ENCODE measurements at regions not wholly inside any gene's neighbourhood (a gene's known extent, or its start where the extent isn't known, plus 50 kb on each side); places are given as distances from the start of the nearest gene placed in this dataset.

DNA sequence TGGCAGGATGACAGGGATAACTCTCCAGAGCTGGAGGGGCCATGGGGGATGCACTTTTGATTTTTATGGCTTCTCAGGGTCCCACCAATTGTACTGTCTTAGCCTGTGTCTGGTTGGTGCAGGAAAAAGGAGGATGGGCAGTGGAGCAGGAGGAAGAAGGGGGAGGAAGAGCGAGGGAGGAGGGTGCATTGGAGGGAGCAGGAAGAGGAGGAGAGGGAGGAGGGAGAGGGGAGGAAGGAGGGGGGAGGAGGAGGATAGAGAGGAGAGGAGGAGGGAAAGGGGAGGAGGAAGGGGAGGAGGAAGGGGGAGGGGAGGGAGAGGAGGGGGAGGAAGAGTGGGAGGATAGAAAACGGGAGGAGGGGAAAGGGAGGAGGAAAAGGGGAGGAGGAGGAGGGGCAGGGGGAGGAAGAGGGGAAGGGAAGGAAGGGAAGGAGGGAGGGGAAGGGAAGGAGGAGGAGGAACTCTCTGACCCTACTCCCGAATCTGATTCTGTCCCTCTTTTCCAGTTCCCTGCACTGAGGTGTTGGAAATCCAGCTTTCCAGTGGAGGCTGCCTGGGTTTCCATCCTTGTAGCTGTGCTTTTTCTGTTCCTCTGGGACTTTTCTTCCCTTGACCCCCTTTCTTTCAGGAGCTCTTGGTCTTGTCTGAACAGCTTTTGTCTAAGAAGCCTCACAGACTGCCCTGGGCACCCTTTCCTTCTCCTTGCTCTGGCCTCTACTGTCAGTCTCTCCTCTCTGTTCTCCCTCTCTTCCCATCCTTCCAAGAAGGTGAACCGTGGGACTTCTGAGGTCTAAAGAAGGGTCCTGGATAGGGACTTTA lies 149.4 kb downstream of the DHX35 start:
- in situ Hi-C loops (cut with MboI; ENCODE audit: low sequenced_read_pairs): no loop called here

DNA sequence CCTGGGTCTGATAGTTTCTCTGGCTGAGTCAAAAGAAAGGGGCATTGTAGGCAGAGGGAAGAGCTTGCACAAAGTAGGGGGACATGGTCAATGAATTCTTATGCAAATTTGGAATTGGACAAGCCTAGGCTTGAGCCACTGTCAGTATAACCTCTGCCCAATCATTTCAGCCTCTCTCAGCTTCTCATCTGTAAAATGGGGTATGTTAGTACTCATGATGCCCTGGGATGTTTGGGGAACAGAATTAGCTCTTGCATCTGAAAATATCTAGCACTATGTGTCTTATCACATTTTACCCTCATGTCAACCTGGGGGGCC lies 148.6 kb downstream of the DHX35 start:
- in situ Hi-C loops (cut with MboI; ENCODE audit: low sequenced_read_pairs): no loop called here

DNA sequence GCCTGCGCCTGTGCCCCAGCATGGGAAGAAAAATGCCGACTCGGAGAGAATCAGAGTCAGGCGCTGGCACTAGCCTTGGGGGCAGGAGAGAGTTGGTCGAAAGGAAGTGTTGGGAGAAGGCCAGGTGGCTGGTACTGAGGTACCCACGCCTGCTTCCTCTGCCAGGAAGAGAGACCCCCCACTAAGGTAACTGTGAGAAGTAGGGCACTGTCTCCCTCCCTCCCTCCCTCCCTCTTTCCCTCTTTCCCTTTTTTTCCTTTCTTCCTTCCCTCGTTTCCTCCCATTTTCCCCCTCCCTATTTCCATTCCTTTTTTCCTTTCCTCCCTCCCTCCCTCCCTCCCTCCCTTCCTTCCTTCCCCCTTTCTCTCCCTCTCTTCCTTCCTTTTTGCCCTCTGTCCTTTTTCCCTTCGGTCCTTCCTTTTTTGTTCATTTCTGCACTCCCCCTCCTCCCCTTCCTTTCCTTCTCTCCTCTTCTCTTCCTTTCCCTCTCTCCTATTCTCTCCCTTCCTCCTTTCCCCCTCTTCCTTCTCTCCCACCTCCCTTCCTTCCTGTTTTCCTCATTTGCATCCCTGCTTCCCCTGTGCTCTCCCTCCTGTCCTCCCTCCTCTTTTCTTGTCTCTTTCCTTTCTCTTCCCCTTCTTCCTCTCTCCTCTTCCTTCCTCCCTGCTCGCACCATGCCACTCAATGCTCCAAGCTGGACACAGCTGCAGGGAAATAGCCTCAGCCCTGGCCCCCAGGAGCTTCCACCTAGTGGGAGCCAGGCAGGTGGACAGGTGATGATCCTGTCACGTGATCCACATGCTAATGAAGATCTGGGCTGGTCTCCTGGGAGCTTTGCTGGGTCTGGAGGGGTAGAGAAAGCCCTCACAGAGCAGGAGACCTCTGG lies 148.0 kb downstream of the DHX35 start:
- in situ Hi-C loops (cut with MboI; ENCODE audit: low sequenced_read_pairs): no loop called here

DNA sequence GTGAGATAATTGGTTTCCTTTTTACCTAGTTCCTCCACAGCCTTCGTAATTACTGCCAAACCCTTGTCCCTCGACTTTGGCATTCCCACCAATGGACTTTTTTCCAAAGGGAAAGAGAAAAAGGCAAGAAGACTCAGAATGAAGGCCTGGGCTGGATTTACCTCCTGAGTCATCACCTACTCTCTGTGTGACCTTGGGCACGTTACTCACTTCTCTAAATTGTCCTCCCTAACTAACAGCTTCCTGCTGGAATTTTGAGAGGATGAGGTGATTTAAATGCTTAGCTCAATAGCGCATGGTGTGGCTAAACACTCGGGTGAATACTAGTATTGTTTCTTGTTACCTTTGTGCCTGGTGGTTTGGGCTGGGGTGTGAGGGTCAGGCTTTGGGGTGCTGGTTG lies 146.6 kb downstream of the DHX35 start:
- in situ Hi-C loops (cut with MboI; ENCODE audit: low sequenced_read_pairs): no loop called here

DNA sequence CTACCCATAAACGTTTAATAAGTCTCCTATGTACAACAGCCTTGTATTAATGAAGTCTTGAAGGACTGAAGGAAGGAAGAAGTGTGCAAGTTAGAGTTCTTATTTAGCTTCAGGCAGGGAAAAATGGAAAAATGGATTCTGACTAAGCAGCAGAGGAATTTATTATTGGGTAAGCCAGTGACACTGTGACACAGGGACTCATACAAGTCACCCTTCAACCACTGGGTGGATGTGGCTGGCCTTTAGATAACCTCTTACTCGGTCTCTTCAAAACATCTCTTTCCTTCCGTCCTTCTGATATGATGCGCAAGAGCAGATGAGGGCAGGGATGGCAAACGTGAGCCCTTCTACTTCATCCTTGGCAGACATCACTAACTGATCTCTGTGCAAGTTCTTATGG lies 145.6 kb downstream of the DHX35 start:
- in situ Hi-C loops (cut with MboI; ENCODE audit: low sequenced_read_pairs): no loop called here

DNA sequence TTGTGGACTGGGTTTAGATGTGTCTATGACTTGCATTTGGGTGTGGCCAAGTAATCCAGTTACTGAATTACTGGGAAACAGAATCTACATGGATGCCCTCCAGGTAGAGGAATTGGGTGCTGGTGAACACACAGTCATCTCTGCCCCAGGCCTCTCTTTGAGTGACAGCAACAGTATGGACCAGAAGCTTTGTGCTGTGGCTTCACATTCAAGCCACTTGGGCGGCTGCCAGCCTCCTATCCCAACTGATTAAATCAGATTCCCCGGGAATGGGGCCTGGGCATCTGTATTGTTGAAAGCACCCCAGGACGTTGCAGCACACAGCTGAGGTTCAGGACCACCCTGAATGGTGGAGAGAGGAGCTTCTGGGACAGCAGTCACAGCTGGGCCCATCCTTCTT lies 144.6 kb downstream of the DHX35 start:
- in situ Hi-C loops (cut with MboI; ENCODE audit: low sequenced_read_pairs): no loop called here

DNA sequence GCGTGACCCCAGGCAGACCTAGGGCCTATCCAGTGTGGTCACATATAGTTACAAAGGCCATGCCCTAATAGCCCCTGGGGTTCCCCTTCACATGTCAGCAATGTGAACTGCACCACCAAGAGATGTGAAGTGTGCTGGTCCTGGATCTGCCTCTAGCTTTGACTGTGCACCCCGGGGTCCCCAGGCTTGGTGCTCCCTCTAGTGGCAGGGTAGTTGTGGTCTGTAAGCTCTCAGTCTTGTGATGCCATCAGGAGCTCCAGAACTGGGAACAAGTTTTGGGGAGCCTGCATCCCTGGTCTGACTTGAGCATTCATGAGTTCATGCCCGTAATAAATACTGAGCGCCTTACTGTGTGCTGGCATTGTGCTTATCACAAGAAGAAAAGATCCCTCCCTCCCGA lies 143.4 kb downstream of the DHX35 start:
- in situ Hi-C loops (cut with MboI; ENCODE audit: low sequenced_read_pairs): no loop called here

DNA sequence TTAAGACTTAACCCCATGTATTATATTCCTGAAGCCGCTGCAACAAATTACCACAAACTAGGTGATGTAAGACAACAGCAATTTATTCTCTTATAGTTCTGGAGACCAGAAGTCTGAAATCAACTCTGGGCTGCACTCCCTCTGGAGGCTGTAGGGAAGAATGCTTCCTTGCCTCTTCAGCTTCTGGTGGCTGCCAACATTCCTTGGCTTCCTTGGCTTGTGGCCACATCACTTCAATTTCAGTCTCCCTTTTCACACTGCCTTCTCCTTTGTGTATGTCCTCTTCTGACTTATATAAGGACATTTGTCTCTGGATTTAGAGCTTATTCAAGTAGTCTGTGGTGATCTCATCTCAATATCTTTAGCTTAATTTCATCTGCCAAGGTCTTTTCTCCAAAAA lies 141.6 kb downstream of the DHX35 start:
- in situ Hi-C loops (cut with MboI; ENCODE audit: low sequenced_read_pairs): no loop called here

DNA sequence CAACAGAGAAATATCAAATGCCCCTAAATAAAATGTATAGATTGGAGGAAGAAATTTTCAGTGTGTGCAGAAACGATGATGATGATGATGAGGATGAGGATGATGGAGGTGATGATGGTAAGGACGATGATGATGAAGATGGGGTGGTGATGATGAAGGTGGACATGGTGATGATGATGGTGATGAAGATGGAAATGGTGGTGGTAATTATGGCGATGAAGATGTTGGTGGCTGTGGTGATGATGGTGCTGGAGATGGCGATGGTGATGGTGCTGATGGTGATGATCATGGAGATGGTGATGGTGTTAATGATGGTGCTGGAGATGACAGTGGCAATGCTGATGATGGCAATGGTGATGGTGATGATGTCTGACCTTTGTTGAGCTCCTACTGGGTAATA lies 141.2 kb downstream of the DHX35 start:
- in situ Hi-C loops (cut with MboI; ENCODE audit: low sequenced_read_pairs): no loop called here

DNA sequence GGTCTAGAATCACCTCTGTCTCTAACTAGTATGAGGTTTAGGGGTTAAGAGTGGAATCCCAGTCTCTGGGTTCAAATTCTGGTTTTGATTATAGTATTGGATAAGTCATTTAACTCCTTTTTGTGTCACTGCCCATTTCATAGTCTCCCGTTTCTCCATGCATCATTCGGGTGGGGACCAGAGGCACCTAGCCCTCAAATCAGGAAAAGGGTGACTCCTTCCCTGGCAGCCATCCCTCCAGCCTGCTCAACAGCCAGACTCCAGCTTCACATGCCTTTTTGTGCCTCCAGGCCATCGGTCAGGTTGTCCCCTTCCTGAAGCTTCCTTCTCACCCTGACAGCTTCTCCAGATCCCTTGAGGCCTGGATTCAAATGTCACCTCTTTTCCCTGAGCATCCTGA lies 139.8 kb downstream of the DHX35 start:
- in situ Hi-C loops (cut with MboI; ENCODE audit: low sequenced_read_pairs): no loop called here

DNA sequence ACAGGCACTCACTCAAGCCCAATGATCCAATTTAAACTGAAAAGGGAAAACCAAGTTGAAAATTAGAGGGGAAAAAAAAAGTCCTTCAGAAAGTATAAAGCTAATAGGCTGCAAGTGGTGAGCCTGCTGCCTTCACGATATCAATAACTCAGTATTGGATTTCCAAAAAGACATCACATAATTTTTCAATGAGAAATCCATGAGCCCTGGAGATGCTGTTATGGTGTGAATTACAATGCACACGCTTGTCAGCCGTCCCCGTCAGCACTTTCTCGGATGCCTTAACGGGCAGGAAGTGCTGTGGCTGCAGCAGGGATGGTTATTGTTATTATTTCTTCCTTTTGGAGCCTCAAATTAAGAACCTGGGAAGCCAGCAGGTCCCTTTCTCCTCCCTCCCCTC lies 138.5 kb downstream of the DHX35 start:
- in situ Hi-C loops (cut with MboI; ENCODE audit: low sequenced_read_pairs): no loop called here

DNA sequence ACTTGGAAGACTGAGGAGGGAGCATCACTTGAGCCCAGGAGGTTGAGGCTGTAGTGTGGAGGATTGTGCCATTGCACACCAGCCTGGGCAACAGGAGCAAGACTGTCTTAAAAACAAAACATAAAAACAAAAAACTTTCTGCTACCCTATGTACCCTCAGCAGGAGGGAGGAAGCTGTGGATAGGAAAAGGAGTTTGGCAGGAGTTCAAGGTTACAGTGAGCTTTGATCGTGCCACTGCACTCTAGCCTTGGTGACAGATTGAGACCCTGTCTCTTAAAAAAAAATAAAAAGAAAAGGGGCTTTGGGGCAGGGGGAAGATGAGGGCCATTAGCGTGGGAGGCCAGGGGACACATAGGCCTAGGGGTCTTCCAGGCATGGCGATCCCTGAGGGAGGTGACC lies 135.7 kb downstream of the DHX35 start:
- in situ Hi-C loops (cut with MboI; ENCODE audit: low sequenced_read_pairs): no loop called here

DNA sequence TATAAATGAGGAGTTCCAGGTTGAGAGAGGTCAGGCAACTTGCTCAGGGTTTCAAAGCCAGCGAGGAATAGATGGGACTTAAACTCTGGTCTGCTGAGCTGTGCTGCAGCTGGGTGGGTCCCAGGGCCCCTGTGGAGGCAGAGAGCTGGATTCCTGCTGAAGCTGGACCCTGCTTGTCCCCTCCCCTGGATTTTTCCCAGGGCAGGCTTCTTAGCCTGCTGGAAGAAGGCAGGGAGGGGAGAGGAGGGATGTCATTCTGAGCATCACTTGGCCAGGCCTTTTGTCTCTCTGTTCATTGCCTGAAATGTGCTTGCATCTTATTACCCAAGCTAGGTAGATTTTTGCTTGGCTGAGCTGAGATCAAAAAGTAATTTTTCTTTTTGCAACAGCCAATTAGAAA lies 133.7 kb downstream of the DHX35 start:
- in situ Hi-C loops (cut with MboI; ENCODE audit: low sequenced_read_pairs): no loop called here

DNA sequence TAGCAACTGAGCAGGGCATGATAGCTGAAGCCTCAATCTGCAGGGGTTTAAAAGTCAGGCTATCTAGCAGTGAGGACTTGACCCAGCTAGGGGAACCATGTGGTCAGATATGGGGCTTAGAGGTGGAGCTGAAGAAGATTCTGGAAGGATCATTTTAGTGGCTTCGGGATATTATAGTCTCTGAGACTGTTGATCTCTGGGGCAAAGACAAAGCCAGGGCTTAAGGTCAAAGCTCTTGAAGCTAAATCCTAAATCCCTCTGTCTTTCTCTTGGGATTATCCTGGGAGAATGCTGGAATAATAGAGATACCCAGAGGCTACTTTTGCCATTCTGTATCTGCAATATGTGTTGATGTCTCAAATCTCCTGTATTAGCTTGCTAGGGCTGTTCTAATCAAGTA lies 132.2 kb downstream of the DHX35 start:
- in situ Hi-C loops (cut with MboI; ENCODE audit: low sequenced_read_pairs): no loop called here

DNA sequence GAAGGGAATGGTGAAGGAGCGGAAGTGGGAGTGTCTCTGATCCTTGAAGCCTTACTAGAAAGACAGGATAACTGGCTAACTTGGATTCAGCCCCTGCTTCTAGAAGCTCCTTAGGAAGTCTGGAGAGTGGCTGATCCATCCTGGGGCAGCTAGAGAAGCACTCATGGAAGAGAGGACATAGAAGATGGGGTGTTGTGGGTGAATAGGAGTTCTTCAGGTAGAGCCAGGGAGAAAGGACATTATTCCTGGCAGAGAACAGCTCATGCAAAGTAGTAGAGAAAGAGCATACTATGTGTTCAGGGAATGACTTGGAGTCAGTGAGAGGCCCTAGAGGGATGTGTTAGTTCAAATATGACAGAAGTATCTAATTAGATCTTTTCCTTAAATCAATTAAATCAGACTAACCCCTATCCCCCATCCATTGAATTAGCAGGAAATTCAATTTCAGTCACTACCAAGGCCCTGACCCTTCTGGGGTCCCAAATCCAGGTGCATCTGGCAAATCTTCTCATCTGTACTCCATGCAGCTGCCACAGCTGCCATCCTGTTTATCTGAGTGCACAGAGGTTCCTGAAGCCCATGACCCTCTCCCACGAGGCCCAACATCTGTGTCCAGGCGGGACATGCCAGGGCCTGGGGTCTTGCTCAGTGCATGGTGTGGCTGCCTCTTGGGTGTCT lies 130.7 kb downstream of the DHX35 start:
- in situ Hi-C loops (cut with MboI; ENCODE audit: low sequenced_read_pairs): no loop called here

DNA sequence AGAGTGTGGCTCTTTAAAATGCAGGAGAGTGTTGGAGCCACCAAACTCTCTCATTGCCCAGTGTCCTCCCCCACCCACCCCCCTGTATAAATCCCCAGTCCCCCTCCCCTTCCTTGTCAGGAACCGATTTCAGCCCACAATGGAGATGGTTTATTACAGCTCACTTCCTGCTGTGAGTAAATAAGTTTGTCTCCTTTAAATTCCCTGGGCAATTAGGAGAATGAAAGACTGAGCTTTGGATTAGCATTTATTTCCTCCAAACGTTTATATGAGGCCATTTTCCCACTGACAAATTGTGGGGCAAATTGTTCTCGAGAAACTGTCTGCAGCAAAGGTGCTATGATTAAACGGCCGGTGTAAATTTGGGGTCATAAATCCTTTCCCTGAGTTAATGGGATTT lies 128.8 kb downstream of the DHX35 start:
- in situ Hi-C loops (cut with MboI; ENCODE audit: low sequenced_read_pairs): no loop called here

DNA sequence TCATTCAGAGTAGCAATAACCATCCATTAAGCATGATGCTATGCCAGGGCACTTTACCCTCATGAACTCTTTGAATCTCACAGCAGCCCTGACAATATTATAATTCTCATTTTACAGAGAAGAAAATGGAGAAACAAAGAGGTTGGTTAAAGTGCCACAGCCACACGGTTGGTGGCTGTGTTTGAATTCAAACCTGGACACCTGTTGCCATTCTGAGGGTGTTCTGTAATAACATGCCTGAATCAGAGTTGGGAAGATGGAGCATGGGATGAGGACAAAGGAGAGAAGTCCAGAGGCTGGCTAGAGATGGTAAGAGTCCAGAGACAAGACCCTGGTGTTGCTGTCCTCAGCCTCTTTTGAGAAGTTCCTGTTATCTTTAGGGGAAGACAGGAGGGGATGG lies 127.7 kb downstream of the DHX35 start:
- in situ Hi-C loops (cut with MboI; ENCODE audit: low sequenced_read_pairs): no loop called here
